ENCODE measurements at regions not wholly inside any gene's neighbourhood (a gene's known extent, or its start where the extent isn't known, plus 50 kb on each side); places are given as distances from the start of the nearest gene placed in this dataset.

- Histone ChIP-seq H3K4me1 (ENCODE audit: control insufficient read depth, low read depth, low read length) (no peaks in the 10 kb centered on the region), H3K18ac (ENCODE audit: low read length) (no peak overlapping the region), H3K4me3 (ENCODE audit: low read length) (no peak overlapping the region), H3K79me1 (ENCODE audit: low read length) (no peaks in the 10 kb centered on the region), H3K9ac (ENCODE audit: low read length) (no peak overlapping the region), H2BK15ac (replicated peaks; ENCODE audit: low read depth) (no peak overlapping the region), H3K56ac (ENCODE audit: low read length) (no peak overlapping the region), H2AK5ac (ENCODE audit: low read length) (no peak overlapping the region), H3K36me3 (ENCODE audit: control insufficient read depth, insufficient read depth, low read length) (no peaks in the 10 kb centered on the region), H3K27me3 (ENCODE audit: insufficient read depth, low read length, poor library complexity) (no peaks in the 10 kb centered on the region), H2BK5ac (ENCODE audit: low read length) (no peak overlapping the region), H4K5ac (ENCODE audit: low read length) (no peak overlapping the region), H2BK120ac (ENCODE audit: low read depth, low read length) (no peak overlapping the region), H3K4ac (ENCODE audit: low read depth, low read length) (no peak overlapping the region), H4K8ac (ENCODE audit: low read depth, low read length) (no peak overlapping the region), H3K4me2 (ENCODE audit: low read length) (no peak overlapping the region), H3K23ac (ENCODE audit: low read length) (no peak overlapping the region), H3K27ac (ENCODE audit: low read depth, low read length) (no peak overlapping the region), H3K79me2 (ENCODE audit: control insufficient read depth, insufficient read depth, low read length) (no peaks in the 10 kb centered on the region)
- peak; percentile 47 for DNase-seq
- WGBS (ENCODE audit: extremely low coverage, insufficient coverage, low lambda C conversion rate): no CpG with 5 or more reads among the region's 1 CpG
These were observed 135.8 kb downstream of the USP31 start for GRCh38 chr16:23013484-23013883.

GRCh38 chr16:23009075-23009474 lies 140.2 kb downstream of the USP31 start:
- Histone ChIP-seq H3K18ac (ENCODE audit: low read length) (no peak overlapping the region), H3K56ac (ENCODE audit: low read length) (no peak overlapping the region), H3K4me2 (ENCODE audit: low read length) (no peak overlapping the region), H3K23ac (ENCODE audit: low read length) (no peak overlapping the region), H3K27me3 (ENCODE audit: insufficient read depth, low read length, poor library complexity) (no peaks in the 10 kb centered on the region), H3K4me1 (ENCODE audit: control insufficient read depth, low read depth, low read length) (no peaks in the 10 kb centered on the region), H3K36me3 (ENCODE audit: control insufficient read depth, insufficient read depth, low read length) (no peaks in the 10 kb centered on the region), H2BK120ac (ENCODE audit: low read depth, low read length) (no peak overlapping the region), H3K27ac (ENCODE audit: low read depth, low read length) (no peak overlapping the region), H2AK5ac (ENCODE audit: low read length) (no peak overlapping the region), H4K5ac (ENCODE audit: low read length) (no peak overlapping the region), H3K9ac (ENCODE audit: low read length) (no peak overlapping the region), H3K79me2 (ENCODE audit: control insufficient read depth, insufficient read depth, low read length) (no peaks in the 10 kb centered on the region), H2BK5ac (ENCODE audit: low read length) (no peak overlapping the region), H3K79me1 (ENCODE audit: low read length) (no peaks in the 10 kb centered on the region), H3K4me3 (ENCODE audit: low read length) (no peak overlapping the region), H4K8ac (ENCODE audit: low read depth, low read length) (no peak overlapping the region), H2BK15ac (replicated peaks; ENCODE audit: low read depth) (no peak overlapping the region), H3K4ac (ENCODE audit: low read depth, low read length) (no peak overlapping the region)
- DNase-seq: no peak
- no CpG with 5 or more reads among the region's 3 CpGs for WGBS (ENCODE audit: extremely low coverage, insufficient coverage, low lambda C conversion rate)

- H2BK5ac ChIP-seq (ENCODE audit: low read length): no peak overlapping the region
- H3K4me1 ChIP-seq (ENCODE audit: control insufficient read depth, low read depth, low read length): no peaks in the 10 kb centered on the region
- H4K8ac ChIP-seq (ENCODE audit: low read depth, low read length): no peak overlapping the region
- H3K56ac ChIP-seq (ENCODE audit: low read length): no peak overlapping the region
- no peak overlapping the region for H3K9ac ChIP-seq (ENCODE audit: low read length)
- no peak overlapping the region for H3K23ac ChIP-seq (ENCODE audit: low read length)
- no peak overlapping the region for H2BK120ac ChIP-seq (ENCODE audit: low read depth, low read length)
- H4K5ac ChIP-seq (ENCODE audit: low read length): no peak overlapping the region
- WGBS (ENCODE audit: extremely low coverage, insufficient coverage, low lambda C conversion rate): no CpG with 5 or more reads among the region's 7 CpGs
- H3K27ac ChIP-seq (ENCODE audit: low read depth, low read length): no peak overlapping the region
- no peak overlapping the region for H3K18ac ChIP-seq (ENCODE audit: low read length)
- no peak overlapping the region for H3K4ac ChIP-seq (ENCODE audit: low read depth, low read length)
- no peak overlapping the region for H2BK15ac ChIP-seq (replicated peaks; ENCODE audit: low read depth)
- no peak overlapping the region for H3K4me3 ChIP-seq (ENCODE audit: low read length)
- DNase-seq: no peak
- no peaks in the 10 kb centered on the region for H3K27me3 ChIP-seq (ENCODE audit: insufficient read depth, low read length, poor library complexity)
- no peaks in the 10 kb centered on the region for H3K79me1 ChIP-seq (ENCODE audit: low read length)
- H2AK5ac ChIP-seq (ENCODE audit: low read length): no peak overlapping the region
- H3K4me2 ChIP-seq (ENCODE audit: low read length): no peak overlapping the region
- H3K36me3 ChIP-seq (ENCODE audit: control insufficient read depth, insufficient read depth, low read length): no peaks in the 10 kb centered on the region
- H3K79me2 ChIP-seq (ENCODE audit: control insufficient read depth, insufficient read depth, low read length): no peaks in the 10 kb centered on the region
These were observed 141.2 kb downstream of the USP31 start for GRCh38 chr16:23008041-23008440.

- Histone ChIP-seq H3K18ac (ENCODE audit: low read length) (no peak overlapping the region), H3K23ac (ENCODE audit: low read length) (no peak overlapping the region), H2AK5ac (ENCODE audit: low read length) (no peak overlapping the region), H3K56ac (ENCODE audit: low read length) (no peak overlapping the region), H3K79me1 (ENCODE audit: low read length) (no peaks in the 10 kb centered on the region), H3K4me3 (ENCODE audit: low read length) (no peak overlapping the region), H3K36me3 (ENCODE audit: control insufficient read depth, insufficient read depth, low read length) (no peaks in the 10 kb centered on the region), H4K8ac (ENCODE audit: low read depth, low read length) (no peak overlapping the region), H4K5ac (ENCODE audit: low read length) (no peak overlapping the region), H2BK120ac (ENCODE audit: low read depth, low read length) (no peak overlapping the region), H3K79me2 (ENCODE audit: control insufficient read depth, insufficient read depth, low read length) (no peaks in the 10 kb centered on the region), H3K4me1 (ENCODE audit: control insufficient read depth, low read depth, low read length) (no peaks in the 10 kb centered on the region), H3K4ac (ENCODE audit: low read depth, low read length) (no peak overlapping the region), H3K27me3 (ENCODE audit: insufficient read depth, low read length, poor library complexity) (no peaks in the 10 kb centered on the region), H3K4me2 (ENCODE audit: low read length) (no peak overlapping the region), H3K27ac (ENCODE audit: low read depth, low read length) (no peak overlapping the region), H3K9ac (ENCODE audit: low read length) (no peak overlapping the region), H2BK15ac (replicated peaks; ENCODE audit: low read depth) (no peak overlapping the region), H2BK5ac (ENCODE audit: low read length) (no peak overlapping the region)
- DNase-seq: no peak
- no CpG with 5 or more reads among the region's 2 CpGs for WGBS (ENCODE audit: extremely low coverage, insufficient coverage, low lambda C conversion rate)
These were observed 142.9 kb downstream of the USP31 start for GRCh38 chr16:23006380-23006779.

DNA sequence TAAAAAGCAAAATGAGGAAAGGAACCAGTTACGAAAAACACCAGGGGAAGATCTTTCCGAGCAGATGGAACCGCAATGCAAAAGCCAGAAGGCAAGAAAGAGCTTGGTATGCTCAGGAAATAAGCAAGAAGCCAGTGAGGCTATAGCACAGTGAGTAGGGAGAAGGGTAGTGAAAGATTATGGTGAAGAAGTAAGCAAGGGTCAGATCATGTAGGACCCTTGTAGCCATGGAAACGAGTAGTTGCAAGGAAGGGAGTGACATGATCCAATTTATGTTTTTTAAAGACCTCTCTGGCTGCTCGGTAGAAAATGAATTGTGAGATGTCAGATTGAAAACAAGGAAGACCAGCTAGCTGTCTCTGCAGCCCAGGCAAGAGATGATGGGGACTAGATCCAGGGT lies 143.3 kb downstream of the USP31 start:
- Histone ChIP-seq H3K4me1 (ENCODE audit: control insufficient read depth, low read depth, low read length) (no peaks in the 10 kb centered on the region), H3K4ac (ENCODE audit: low read depth, low read length) (no peak overlapping the region), H2BK120ac (ENCODE audit: low read depth, low read length) (no peak overlapping the region), H3K9ac (ENCODE audit: low read length) (no peak overlapping the region), H3K27me3 (ENCODE audit: insufficient read depth, low read length, poor library complexity) (no peaks in the 10 kb centered on the region), H2BK15ac (replicated peaks; ENCODE audit: low read depth) (no peak overlapping the region), H4K5ac (ENCODE audit: low read length) (no peak overlapping the region), H2BK5ac (ENCODE audit: low read length) (no peak overlapping the region), H3K23ac (ENCODE audit: low read length) (no peak overlapping the region), H2AK5ac (ENCODE audit: low read length) (no peak overlapping the region), H3K4me2 (ENCODE audit: low read length) (no peak overlapping the region), H3K36me3 (ENCODE audit: control insufficient read depth, insufficient read depth, low read length) (no peaks in the 10 kb centered on the region), H3K56ac (ENCODE audit: low read length) (no peak overlapping the region), H3K79me2 (ENCODE audit: control insufficient read depth, insufficient read depth, low read length) (no peaks in the 10 kb centered on the region), H3K79me1 (ENCODE audit: low read length) (no peaks in the 10 kb centered on the region), H4K8ac (ENCODE audit: low read depth, low read length) (no peak overlapping the region), H3K27ac (ENCODE audit: low read depth, low read length) (no peak overlapping the region), H3K18ac (ENCODE audit: low read length) (no peak overlapping the region), H3K4me3 (ENCODE audit: low read length) (no peak overlapping the region)
- no CpG with 5 or more reads among the region's 5 CpGs for WGBS (ENCODE audit: extremely low coverage, insufficient coverage, low lambda C conversion rate)
- no peak for DNase-seq

- H3K4ac ChIP-seq (ENCODE audit: low read depth, low read length): no peak overlapping the region
- H3K27me3 ChIP-seq (ENCODE audit: insufficient read depth, low read length, poor library complexity): no peaks in the 10 kb centered on the region
- no peak overlapping the region for H3K56ac ChIP-seq (ENCODE audit: low read length)
- H4K8ac ChIP-seq (ENCODE audit: low read depth, low read length): no peak overlapping the region
- no peak overlapping the region for H2BK120ac ChIP-seq (ENCODE audit: low read depth, low read length)
- H3K18ac ChIP-seq (ENCODE audit: low read length): no peak overlapping the region
- no peak overlapping the region for H2BK5ac ChIP-seq (ENCODE audit: low read length)
- no CpG with 5 or more reads among the region's 3 CpGs for WGBS (ENCODE audit: extremely low coverage, insufficient coverage, low lambda C conversion rate)
- no peak overlapping the region for H3K4me2 ChIP-seq (ENCODE audit: low read length)
- H4K5ac ChIP-seq (ENCODE audit: low read length): no peak overlapping the region
- H3K36me3 ChIP-seq (ENCODE audit: control insufficient read depth, insufficient read depth, low read length): no peaks in the 10 kb centered on the region
- no peaks in the 10 kb centered on the region for H3K79me2 ChIP-seq (ENCODE audit: control insufficient read depth, insufficient read depth, low read length)
- H3K4me1 ChIP-seq (ENCODE audit: control insufficient read depth, low read depth, low read length): no peaks in the 10 kb centered on the region
- DNase-seq: no peak
- no peak overlapping the region for H3K4me3 ChIP-seq (ENCODE audit: low read length)
- H3K27ac ChIP-seq (ENCODE audit: low read depth, low read length): no peak overlapping the region
- H2AK5ac ChIP-seq (ENCODE audit: low read length): no peak overlapping the region
- H3K79me1 ChIP-seq (ENCODE audit: low read length): no peaks in the 10 kb centered on the region
- no peak overlapping the region for H3K23ac ChIP-seq (ENCODE audit: low read length)
- no peak overlapping the region for H3K9ac ChIP-seq (ENCODE audit: low read length)
- H2BK15ac ChIP-seq (replicated peaks; ENCODE audit: low read depth): no peak overlapping the region
These were observed 159.7 kb downstream of the USP31 start for GRCh38 chr16:22989598-22989997.
